RWPE1 (cell line): ENCODE measurements at regions not wholly inside any gene's neighbourhood (a gene's known extent, or its start where the extent isn't known, plus 50 kb on each side); places are given as distances from the start of the nearest gene placed in this dataset.
"Not testable (repeated sequence)": the region's sequence is repeated elsewhere in the genome, so short reads cannot be mapped to it uniquely, and the experiment has no call there.

Source experiments
- CTCF ChIA-PET: fragments of 350-600 bp; sonication (Branson Sonifier 250); formaldehyde crosslinking; extraction: SDS; loops from one replicate; lab custom pipeline; 2021; lab: Yijun Ruan, JAX
- POLR2A ChIA-PET: fragments of 400-600 bp; formaldehyde crosslinking; extraction: SDS; loops from one replicate; lab custom pipeline; 2020; ENCODE audit warnings: antibody characterized with exemption; ENCODE audit not compliant: low non-redundant PET; lab: Yijun Ruan, JAX
- DNase-seq: peaks from one replicate; pipeline ENCODE4 v3.0.0; 2012; ENCODE audit warnings: low spot score
- H3K27ac ChIP-seq: fragments of 450-650 bp; 2 replicates; pipeline ENCODE4 v1.5.1; 2017
- TF ChIP-seq, protein P1 (sequence below): fragments of 450-650 bp; conservative IDR thresholded peaks from 2 replicates; pipeline ENCODE4 v1.5.1; 2017; ENCODE audit warnings: low read depth, mild to moderate bottlenecking

DNA sequence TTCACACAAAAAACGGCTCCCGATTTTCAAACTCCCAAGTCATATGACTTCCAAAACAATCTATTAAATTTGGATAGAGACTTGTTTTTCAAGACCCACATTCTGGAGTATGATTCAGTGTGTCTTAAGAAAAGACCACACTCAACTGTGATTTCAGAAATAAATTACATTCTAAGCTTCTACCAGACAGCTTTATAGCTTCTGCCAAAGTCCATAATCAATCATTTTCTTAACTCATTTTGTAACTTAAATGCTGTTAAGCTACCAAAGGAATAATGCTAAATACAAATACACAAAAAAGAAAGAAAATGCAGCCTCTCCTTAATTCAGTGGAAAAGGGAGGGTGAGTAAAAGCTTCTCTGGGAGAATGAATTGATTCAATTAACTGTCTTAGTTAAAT, 192.3 kb upstream of the P2RY1 start:
- POLR2A ChIA-PET: no interaction called here
- CTCF ChIA-PET: no interaction called here

DNA sequence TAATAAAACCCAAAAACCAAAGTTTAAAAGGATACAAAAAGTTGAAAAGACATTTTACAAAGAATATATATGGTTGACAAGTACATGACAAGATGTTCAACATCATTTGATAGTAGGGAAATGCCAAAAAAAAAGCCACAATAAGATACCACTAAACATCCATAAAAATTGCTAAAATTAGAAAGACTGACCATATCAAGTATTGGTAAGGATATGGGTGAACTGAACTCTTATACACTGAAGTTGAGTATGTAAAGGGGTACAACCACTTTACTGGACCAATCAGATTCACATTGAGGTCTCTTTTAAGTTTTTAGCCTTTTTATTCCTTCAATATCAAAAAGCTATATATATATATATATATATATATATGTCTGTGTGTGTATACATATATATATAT, 190.5 kb upstream of the P2RY1 start:
- no peak overlapping the region for H3K27ac ChIP-seq
- TF ChIP-seq, protein P1, sequence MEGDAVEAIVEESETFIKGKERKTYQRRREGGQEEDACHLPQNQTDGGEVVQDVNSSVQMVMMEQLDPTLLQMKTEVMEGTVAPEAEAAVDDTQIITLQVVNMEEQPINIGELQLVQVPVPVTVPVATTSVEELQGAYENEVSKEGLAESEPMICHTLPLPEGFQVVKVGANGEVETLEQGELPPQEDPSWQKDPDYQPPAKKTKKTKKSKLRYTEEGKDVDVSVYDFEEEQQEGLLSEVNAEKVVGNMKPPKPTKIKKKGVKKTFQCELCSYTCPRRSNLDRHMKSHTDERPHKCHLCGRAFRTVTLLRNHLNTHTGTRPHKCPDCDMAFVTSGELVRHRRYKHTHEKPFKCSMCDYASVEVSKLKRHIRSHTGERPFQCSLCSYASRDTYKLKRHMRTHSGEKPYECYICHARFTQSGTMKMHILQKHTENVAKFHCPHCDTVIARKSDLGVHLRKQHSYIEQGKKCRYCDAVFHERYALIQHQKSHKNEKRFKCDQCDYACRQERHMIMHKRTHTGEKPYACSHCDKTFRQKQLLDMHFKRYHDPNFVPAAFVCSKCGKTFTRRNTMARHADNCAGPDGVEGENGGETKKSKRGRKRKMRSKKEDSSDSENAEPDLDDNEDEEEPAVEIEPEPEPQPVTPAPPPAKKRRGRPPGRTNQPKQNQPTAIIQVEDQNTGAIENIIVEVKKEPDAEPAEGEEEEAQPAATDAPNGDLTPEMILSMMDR: no peak
- POLR2A ChIA-PET: no interaction called here
- CTCF ChIA-PET: no interaction called here
- DNase-seq: no peak

More for the DNA sequence above, 192.3 kb upstream of the P2RY1 start:
- DNase-seq: no peak
- no peak overlapping the region for H3K27ac ChIP-seq
- TF ChIP-seq, protein P1: no peak

DNA sequence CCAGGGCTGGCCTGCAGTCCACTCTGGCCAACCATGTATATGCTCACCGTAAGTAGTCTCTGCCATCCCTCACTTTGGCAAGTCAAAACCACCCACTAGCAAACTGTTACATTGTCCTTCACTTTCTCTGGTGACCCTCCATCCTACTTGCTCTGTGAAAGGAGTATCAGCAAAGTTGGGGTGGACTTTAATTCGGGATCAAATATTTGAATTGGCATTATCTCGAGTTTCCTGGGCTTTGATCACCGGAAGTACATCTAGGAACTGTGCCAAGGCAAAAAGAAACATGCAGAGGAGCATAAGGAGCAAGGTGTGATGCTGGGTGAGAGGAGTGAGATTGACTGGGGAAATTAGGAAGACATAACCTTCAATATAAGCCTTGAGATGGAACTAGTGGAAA, 188.9 kb upstream of the P2RY1 start:
- no peak for DNase-seq
- ChIA-PET CTCF (no interaction called here), POLR2A (no interaction called here)
- H3K27ac ChIP-seq: no peak overlapping the region
- TF ChIP-seq, protein P1: no peak

DNA sequence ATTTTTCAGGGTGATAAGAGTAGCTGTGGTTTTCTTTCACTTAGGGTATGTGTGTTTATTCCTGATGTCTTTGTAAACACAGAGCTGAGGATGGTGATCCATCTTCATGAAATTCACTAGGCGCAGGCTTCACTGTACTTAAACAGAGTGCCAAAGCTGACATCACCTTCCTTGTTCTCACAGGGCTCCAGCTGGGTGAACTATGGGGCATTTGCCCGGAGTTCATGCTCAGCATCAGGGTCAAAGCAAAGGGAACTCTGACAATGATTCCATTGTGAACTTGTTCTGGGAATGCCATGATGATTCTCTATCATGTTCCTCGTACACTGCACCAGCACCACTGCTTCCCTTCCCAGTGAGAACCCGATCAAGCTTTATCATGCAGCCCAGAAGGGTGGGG, 184.8 kb upstream of the P2RY1 start:
- ChIA-PET CTCF (interaction anchor here (0.6 kb wide), 1 partner anchor 1134 kb away, joined by 3 read pairs; no protein-coding TSS in a partner anchor), POLR2A (no interaction called here)
- TF ChIP-seq, protein P1: no peak
- no peak for DNase-seq
- no peak overlapping the region for H3K27ac ChIP-seq

DNA sequence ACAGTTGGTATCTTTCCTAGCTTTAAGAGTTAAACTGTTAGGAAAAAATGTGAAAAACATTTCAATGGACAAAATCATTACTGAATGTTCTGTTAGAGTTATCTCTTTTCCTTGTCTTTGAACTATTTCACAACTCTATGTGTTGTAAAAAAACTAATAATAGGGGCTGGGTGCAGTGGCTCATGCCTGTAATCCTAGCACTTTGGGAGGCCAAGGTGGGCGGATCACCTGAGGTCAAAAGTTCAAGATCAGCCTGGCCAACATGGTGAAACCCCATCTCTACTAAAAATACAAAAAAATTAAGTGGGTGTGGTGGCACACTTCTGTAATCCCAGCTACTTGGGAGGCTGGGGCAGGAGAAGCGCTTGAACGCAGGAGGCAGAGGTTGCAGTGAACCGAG, 184.0 kb upstream of the P2RY1 start:
- CTCF ChIA-PET: interaction anchor here (0.6 to 0.7 kb wide), 2 partner anchors 25 to 1135 kb away, joined by 3 read pairs; no protein-coding TSS in a partner anchor
- H3K27ac ChIP-seq, DNase-seq, POLR2A ChIA-PET: not testable (repeated sequence)

DNA sequence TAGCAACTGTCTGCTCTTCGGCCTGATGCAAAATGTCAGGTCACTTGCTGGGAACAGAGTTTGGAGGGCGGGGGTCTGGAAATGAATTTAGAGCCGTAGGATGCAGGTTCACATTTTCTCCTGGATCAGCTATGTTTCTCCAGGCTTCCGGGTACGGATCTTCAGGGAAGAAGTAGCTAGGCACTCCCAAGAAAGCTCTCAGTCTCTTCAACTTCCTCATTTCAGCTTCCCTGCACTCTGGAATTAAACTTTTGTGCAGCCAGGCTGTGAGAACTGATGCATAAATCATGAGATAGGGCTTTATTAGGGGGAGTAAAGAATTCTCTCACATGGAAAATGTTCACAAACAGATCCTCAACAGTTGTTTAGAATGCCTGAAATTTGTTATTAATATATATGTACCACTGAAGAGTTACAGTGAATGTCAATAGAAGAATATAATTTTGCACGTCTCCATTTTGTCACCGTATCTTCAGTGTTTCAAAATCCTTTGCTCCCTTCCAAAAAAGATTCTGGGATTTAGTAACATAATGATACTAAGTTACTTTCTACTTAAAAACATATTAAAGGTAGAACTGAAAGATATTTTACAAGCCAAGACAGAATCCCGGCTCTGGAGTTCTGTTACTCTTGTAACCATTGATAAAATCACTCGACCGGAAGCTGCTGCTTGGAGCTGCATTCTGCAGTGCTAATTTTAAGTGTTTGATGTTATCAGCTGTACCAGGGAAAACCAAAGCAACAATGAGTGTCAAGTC, 178.5 kb upstream of the P2RY1 start:
- TF ChIP-seq, protein P1: no peak
- ChIA-PET CTCF (no interaction called here), POLR2A (no interaction called here)
- DNase-seq: no peak
- no peak overlapping the region for H3K27ac ChIP-seq

DNA sequence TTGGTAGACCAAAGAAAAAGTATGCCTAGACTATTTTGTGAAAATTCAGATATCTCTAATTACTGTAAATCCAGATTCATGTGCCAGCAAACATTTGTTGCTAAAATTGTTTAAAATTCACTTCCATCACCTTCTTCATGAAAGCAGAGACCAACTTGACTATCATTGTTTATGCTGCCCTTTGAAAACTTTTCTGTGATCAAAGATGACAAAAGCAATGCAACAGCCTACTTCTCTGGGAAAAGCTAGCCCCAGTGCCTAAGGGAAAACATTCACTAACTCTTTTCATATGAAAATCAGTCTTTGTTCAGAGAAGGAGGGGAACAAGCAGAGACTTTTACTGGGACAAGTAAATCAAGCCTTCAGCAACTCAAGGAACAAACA, 178.0 kb upstream of the P2RY1 start:
- TF ChIP-seq, protein P1: no peak
- DNase-seq: no peak
- H3K27ac ChIP-seq: no peak overlapping the region
- POLR2A ChIA-PET: no interaction called here
- CTCF ChIA-PET: no interaction called here
